ENCODE measurements at regions not wholly inside any gene's neighbourhood (a gene's known extent, or its start where the extent isn't known, plus 50 kb on each side); places are given as distances from the start of the nearest gene placed in this dataset.

- H2AFZ ChIP-seq (ENCODE audit: low read depth, low read length, severe bottlenecking) = no peak overlapping the region
- TF ChIP-seq EZH2phosphoT487 (conservative IDR thresholded peaks at IDR 0.05; ENCODE audit: low read length) = no peak
- TF ChIP-seq CTCF (IDR thresholded peaks at IDR 0.05; ENCODE audit: insufficient read depth, low read length, poor library complexity, severe bottlenecking) = no peak
- H3K9me3 ChIP-seq (ENCODE audit: insufficient read depth, low read length) = no peaks in the 10 kb centered on the region
- H3K27me3 ChIP-seq (ENCODE audit: low read length) = no peaks in the 10 kb centered on the region
- H3K9me2 ChIP-seq (replicated peaks; ENCODE audit: insufficient read depth, low read length) = no peaks in the 10 kb centered on the region
- no peak overlapping the region for H3K4me3 ChIP-seq (ENCODE audit: insufficient read depth, low read length, poor library complexity, severe bottlenecking)
- no peaks in the 10 kb centered on the region for H3K79me2 ChIP-seq (ENCODE audit: insufficient read depth, low read length)
- H3K9ac ChIP-seq (ENCODE audit: low read length) = no peak overlapping the region
- no peak overlapping the region for H3K27ac ChIP-seq (ENCODE audit: low read depth, low read length)
- no peaks in the 10 kb centered on the region for H3F3A ChIP-seq (ENCODE audit: insufficient read depth)
- H4K20me1 ChIP-seq (ENCODE audit: low read depth, low read length) = no peaks in the 10 kb centered on the region
- H3K36me3 ChIP-seq (ENCODE audit: low read length) = no peaks in the 10 kb centered on the region
- H3K4me2 ChIP-seq (ENCODE audit: low read depth, low read length, poor library complexity, severe bottlenecking) = no peak overlapping the region
Observed at GRCh38 chr7:52669031-52669430, 366.4 kb upstream of the POM121L12 start.

GRCh38 chr7:52668435-52668834, 367.0 kb upstream of the POM121L12 start:
- Histone ChIP-seq H3K4me3 (ENCODE audit: insufficient read depth, low read length, poor library complexity, severe bottlenecking) (no peak overlapping the region), H3K27ac (ENCODE audit: low read depth, low read length) (no peak overlapping the region), H3K27me3 (ENCODE audit: low read length) (no peaks in the 10 kb centered on the region), H3K9me3 (ENCODE audit: insufficient read depth, low read length) (no peaks in the 10 kb centered on the region), H3K9ac (ENCODE audit: low read length) (no peak overlapping the region), H3K79me2 (ENCODE audit: insufficient read depth, low read length) (no peaks in the 10 kb centered on the region), H3K4me2 (ENCODE audit: low read depth, low read length, poor library complexity, severe bottlenecking) (no peak overlapping the region), H4K20me1 (ENCODE audit: low read depth, low read length) (no peaks in the 10 kb centered on the region), H3F3A (ENCODE audit: insufficient read depth) (no peaks in the 10 kb centered on the region), H3K36me3 (ENCODE audit: low read length) (no peaks in the 10 kb centered on the region), H2AFZ (ENCODE audit: low read depth, low read length, severe bottlenecking) (no peak overlapping the region), H3K9me2 (replicated peaks; ENCODE audit: insufficient read depth, low read length) (no peaks in the 10 kb centered on the region)
- TF ChIP-seq CTCF (IDR thresholded peaks at IDR 0.05; ENCODE audit: insufficient read depth, low read length, poor library complexity, severe bottlenecking) (no peak), EZH2phosphoT487 (conservative IDR thresholded peaks at IDR 0.05; ENCODE audit: low read length) (no peak)

GRCh38 chr7:52659178-52659577, 376.3 kb upstream of the POM121L12 start:
- 0 out of 2 replicates have a peak, but pooled peaks cover 3% of the 10 kb centered on the region for H3K9me2 ChIP-seq (replicated peaks; ENCODE audit: insufficient read depth, low read length)
- H4K20me1 ChIP-seq (ENCODE audit: low read depth, low read length) = no peaks in the 10 kb centered on the region
- H3K27me3 ChIP-seq (ENCODE audit: low read length) = no peaks in the 10 kb centered on the region
- no peak overlapping the region for H3K4me3 ChIP-seq (ENCODE audit: insufficient read depth, low read length, poor library complexity, severe bottlenecking)
- TF ChIP-seq EZH2phosphoT487 (conservative IDR thresholded peaks at IDR 0.05; ENCODE audit: low read length) = no peak
- TF ChIP-seq CTCF (IDR thresholded peaks at IDR 0.05; ENCODE audit: insufficient read depth, low read length, poor library complexity, severe bottlenecking) = no peak
- H3K79me2 ChIP-seq (ENCODE audit: insufficient read depth, low read length) = no peaks in the 10 kb centered on the region
- H3K4me2 ChIP-seq (ENCODE audit: low read depth, low read length, poor library complexity, severe bottlenecking) = no peak overlapping the region
- H2AFZ ChIP-seq (ENCODE audit: low read depth, low read length, severe bottlenecking) = no peak overlapping the region
- H3F3A ChIP-seq (ENCODE audit: insufficient read depth) = no peaks in the 10 kb centered on the region
- H3K36me3 ChIP-seq (ENCODE audit: low read length) = peaks cover 4% of the 10 kb centered on the region; the same call in 1 of the 2 replicates
- H3K27ac ChIP-seq (ENCODE audit: low read depth, low read length) = no peak overlapping the region
- H3K9ac ChIP-seq (ENCODE audit: low read length) = no peak overlapping the region
- peaks cover 11% of the 10 kb centered on the region; the same call in 1 of the 2 replicates for H3K9me3 ChIP-seq (ENCODE audit: insufficient read depth, low read length)
